GM20431 (cell line): ENCODE measurements at regions not wholly inside any gene's neighbourhood (a gene's known extent, or its start where the extent isn't known, plus 50 kb on each side); places are given as distances from the start of the nearest gene placed in this dataset.

Experiments
- in situ Hi-C: fragments of 300-500 bp; cut with MseI, MboI; formaldehyde crosslinking; loops from one replicate; pipeline ENCODE4 v1.15.0; 2020; ENCODE audit warnings: low sequenced_read_pairs; ENCODE audit not compliant: unreplicated experiment

DNA sequence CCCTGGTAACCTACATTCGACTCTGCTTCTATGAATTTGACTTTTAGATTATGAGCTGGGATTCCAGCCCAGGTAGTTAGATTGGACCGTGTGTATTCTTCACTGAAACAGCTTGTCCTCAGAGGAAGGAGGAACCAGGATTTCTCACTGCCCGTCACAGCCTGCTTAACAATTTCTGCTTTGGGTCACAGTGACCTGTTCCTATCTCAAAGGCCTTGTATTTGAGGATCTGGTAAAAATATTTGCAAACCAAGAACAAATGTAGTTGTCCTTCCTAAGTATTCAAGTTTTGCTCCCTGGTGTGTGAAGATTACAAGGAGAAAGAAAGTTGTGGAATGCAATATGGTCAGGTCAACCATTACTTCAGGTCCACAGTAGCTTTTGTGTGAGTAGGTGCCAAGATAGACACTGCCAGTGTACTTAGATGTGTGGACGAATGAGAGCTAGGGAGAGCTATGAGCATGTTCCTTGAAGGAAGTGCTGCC lies 55.1 kb downstream of the KIF4B start:
- in situ Hi-C loops, result no loop called here

DNA sequence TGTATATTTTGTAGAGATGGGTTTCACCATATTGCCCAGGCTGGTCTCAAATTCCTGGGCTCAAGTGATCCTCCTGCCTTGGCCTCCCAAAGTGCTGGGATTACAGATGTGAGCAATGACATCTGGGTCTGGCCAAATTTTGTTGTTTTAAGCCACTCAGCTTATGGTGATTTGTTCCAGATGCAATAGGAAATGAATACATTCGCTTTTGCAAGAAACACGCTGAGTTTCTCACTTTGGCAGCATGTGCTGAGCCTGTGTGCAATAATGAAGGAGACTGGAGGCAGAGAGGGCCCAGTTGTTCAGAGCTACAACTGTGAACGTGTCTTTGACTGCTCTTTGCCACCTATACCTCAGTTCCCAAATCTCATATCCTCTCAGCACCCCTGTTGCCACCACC lies 56.4 kb downstream of the KIF4B start:
- in situ Hi-C loops, result no loop called here

DNA sequence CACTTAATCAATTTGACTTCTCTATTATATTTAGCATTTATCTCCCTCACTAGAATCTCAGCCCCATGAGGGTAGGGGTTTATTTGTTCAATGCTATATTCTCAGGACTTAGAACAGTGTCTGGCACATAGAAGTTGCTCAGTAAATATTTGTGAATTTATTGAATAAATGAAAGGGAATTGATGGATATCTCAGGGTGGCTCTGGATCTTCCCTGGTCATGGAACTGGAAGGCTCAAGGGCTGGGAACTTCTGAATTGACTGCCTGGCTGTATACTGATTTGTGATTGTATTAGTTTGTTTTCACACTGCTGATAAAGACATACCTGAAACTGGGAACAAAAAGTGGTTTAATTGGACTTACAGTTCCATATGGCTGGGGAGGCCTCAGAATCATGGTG lies 57.2 kb downstream of the KIF4B start:
- in situ Hi-C loops, result no loop called here

DNA sequence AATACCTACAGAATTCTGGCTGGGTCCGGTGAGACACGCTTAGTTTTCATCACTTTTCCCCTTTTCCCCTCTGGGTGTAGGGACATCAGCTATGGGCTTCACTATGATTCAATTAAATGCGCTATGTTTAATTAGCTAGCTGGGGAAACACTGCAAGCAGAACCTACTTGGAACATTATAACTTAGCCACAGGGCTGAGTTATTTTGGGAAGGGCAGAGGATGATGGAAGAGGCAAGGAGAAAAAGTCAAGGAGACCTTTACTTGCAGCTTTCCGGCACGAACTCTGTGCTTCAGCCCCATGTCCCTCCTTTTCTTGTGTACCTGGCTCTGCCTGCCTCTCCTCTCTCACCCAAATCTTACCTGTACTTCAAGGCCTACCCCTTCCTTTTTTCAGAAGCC lies 62.8 kb downstream of the KIF4B start:
- in situ Hi-C loops, result no loop called here

DNA sequence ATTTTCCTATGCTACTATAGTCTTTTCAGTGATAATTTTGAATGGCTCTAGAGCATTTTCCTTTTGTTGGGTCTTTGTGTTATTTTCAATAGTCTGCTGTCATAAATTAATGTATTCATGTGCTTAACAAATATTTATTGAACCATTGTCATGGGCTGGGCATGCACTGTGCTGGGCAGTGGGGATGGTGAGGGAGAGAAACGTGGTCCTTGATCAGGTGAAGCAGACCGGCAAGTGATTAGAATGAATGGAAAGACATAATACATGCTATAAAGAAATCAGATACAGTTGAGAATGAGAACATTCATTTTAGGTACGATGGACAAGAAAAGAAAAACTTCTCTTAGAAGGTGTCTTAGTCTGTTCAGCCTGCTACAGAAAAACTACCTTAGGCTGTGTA lies 66.1 kb downstream of the KIF4B start:
- in situ Hi-C loops, result no loop called here

DNA sequence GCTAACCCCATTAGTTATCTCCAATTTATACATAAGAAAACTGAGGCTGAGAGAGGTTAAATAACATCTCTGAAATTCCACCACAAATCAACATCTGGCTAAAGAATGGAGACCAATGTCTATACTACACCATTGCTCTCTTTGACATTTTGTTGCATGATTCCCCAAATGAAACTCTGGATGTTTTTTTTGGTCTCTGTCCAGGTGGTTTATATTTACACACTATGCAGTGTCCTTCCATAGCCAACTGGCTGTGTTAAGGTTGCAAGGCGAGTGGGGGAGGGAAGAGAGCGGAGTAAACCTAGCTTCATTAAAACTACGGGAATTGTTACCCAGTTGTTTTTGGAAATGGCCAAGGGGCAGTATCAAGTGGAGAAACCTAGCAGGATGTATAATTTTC lies 67.2 kb downstream of the KIF4B start:
- in situ Hi-C loops, result no loop called here

DNA sequence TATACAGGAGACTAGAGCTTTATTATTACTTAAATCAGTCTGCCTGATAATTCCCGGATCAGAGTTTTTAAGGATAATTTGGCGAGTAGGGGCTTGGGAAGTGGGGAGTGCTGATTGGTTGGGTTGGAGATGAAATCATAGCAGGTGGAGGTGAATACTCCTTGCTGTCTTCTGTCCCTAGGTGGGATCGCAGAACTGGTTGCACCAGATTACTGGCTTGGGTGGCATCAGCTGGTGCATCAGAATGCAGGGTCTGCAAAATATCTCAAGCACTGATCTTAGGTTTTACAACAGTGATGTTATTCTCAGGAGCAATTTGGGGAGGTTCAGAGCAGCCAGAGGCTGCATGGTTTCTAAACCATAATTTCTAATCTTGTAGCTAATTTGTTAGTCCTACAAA lies 68.1 kb downstream of the KIF4B start:
- in situ Hi-C loops, result no loop called here

DNA sequence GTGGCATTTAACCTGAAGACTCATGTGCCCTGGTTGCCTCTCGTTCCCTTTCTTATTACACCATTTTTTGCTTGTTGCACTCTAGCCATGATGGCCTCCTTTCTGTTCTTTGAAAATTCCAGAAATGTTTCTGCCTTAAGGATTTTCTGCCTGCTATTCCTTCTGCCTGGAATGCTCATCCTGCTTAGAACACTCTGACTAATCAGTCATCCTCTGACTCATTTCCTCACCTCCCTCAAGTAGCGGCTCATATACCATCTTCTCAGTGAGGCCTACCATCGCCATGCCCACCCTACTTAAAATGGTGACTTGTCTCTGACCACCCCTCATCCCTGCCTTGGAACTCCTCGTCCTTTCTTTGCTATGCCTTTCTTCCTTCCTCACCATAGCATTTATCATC lies 68.8 kb downstream of the KIF4B start:
- in situ Hi-C loops, result no loop called here

DNA sequence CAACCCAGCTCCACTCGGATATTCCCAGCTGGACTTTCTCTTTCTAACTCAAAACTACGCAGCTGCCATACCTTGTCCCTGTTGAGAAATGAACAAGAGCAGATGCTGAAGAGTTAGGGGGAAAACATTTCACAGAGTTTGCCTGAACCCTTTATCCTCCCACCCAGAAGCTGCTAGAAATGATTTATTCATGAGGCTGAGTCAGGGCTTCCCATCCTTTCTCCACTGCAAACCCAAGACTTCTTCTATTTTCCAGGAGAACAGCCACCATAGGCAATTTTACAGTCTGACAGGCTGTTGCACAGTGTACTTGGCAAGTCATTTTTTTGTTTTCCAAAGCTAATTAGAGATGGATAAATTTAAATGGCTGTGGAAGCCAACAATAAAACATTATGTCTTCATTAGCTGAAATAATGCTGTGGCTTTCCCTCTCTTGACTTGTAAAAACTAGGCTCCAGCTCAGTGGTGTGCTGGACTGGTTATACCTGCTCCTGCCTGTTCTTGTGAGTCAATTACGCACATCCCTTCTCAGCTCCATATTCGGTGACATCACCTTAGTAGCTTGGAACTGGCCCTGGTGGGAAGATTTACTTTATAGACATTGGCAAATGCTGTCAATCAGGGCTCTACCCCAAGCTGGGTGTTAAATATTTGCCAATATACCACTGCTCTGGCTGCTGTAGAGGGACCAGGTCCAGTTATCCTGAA lies 71.9 kb downstream of the KIF4B start:
- in situ Hi-C loops, result no loop called here

DNA sequence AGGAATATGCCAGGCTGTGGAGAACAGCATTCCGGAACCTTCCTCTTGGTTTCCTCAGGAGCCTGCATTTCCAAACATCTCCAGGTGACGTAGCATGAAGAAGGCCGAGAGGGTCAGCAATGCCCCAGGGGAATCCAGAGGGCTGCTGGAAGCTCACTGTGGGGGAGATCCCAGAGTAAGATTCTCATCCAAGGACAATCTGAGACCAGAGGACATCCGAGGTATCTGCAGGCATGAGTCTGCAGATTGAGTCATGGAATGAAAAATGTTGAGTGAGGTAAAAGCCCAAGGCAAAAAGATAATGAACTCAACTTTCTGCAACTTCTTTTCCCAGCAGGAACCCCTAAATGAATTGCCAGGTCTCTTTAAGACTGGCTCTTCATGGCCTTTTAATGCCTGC lies 73.5 kb downstream of the KIF4B start:
- in situ Hi-C loops, result no loop called here

DNA sequence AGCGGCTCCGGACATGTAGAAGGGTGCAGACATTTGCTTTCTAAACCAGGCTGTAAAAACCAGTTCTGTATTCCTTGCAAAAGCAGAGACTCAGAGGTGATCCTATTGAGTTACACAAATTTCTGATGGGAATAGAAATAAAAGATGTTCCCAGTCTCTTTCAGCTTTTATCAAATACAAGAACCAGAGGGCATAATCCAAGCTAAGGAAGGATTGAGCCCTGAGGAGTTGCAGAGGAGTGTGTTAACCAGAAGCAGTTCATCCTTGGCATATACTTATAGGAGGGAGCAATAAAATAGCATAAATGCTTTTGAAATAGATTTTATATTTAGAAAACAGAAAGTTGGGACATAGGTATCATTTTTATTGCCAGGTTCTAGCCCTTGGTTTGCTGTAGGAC lies 75.3 kb downstream of the KIF4B start:
- in situ Hi-C loops, result no loop called here

DNA sequence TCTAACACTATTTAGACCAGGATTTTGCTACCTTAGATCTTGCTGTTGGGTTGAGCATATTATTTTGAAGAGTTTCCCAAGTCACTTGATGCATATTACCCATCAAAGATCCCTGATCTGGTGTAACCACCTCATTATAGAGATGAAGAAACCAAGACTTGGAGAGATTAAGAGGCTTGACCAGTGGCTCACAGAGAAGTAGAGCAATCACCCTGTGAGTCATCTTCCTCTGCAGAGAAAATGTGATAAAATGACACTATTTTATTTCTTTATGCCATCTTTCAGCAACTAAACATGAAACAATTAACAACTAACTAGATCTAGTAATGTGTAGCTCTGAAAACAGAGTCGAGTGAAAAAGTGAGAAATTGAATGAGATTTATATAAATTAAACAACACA lies 76.1 kb downstream of the KIF4B start:
- in situ Hi-C loops, result no loop called here

DNA sequence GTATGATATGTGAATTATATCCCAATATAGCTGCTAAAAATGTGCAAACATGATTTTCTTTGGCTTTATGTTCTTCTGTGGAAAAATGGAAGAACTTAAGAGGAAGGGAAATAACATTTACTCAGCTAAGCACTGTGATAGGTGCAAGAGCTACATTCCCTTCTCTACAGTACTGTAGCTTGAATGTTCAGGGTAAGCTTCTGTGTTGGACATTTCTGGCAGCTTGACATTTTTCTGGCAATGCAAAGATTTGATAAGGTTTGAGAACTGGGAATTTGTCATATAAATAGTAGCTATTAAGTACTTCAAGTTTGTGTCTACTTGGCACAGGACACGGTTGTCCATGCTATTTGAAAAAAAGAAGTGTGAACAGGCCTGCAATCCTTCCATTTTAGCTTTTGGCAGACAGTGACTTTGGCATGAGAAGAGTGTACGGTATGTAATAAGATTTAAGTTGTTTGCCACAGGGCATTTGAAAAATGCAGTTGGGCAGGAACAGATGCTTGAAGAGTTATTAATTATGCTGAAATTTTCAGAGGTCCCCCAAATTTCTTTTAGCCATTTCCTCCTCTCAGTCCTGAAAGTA lies 77.6 kb downstream of the KIF4B start:
- in situ Hi-C loops, result no loop called here

DNA sequence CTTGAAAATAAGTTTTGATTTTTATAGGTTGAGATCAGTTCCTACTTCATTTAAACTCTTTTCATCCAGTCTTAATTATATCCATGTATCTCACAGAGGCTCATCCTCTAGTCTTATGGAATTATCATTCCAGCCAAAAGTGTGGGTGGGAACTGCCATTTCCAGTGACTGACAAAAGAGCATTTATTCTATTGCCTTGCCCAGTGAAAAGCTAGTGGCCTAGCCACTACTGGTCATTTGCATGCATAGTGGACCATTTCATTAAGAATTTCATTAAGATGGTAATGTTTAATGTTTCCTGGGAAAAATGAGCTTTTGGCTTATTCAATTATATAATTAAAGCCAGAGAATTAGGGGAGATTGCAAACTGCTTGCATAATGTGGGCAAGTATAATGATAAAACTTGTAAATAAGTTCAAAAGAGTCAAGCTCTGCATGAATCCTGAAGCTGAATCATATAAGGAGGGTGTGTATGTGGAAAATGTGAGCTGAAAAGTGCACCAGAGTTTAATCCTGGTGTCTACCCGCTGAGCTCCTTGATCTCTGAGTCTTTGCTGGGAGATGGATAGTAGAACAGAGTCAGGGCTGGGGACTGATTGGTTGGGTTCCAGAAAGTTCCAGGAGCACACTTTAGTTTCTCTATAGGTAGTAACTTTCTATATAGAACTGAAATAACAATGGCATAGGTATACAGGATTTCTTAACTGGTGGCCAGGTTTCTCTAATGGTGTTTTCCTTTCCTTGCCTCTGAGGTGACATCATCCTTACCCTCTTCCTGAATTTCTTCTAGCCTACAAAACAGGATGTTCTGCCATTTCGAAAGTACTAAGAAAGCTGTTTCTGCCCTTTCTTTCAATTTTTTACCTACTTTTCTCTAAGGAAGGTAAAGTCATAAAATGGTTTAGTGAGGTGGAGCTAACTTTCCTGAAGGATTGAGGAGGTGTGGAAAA lies 78.5 kb downstream of the KIF4B start:
- in situ Hi-C loops, result no loop called here

DNA sequence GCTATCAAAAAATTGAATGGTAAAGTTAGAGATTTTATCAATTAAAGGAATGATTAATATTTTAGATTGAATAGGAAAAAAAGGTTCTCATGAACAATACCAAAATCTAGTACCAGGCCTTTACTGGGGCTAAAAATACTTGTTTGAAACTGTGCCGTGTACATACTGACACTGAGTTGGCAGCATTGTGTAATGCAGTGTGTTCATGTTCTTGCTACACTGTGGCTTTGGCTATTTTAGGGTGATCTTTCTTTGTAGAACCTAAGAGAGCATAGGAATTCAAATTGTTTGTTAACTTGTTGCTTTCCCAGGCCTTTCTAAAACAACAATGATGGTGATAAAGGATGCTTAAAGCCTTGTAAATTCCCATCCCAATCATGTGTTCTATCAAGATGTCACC lies 80.9 kb downstream of the KIF4B start:
- in situ Hi-C loops, result no loop called here

DNA sequence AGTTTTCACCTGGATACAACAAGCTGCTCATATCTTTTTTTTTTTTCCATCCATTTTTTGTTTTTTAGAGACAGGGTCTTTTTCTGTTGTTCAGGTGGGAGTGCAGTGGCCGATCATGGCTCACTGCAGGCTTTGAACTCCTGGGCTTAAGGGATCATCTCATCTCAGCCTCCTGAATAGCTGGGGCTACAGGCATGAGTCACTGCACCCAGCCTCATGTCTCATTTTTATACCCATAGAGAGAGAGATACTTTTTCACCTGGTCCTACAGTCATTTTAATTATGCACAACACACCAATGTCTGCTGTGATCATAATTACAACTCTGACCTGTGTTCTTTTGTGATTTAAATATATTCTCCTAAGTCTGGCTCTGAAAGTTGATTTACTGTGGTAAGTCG lies 84.4 kb downstream of the KIF4B start:
- in situ Hi-C loops, result no loop called here

DNA sequence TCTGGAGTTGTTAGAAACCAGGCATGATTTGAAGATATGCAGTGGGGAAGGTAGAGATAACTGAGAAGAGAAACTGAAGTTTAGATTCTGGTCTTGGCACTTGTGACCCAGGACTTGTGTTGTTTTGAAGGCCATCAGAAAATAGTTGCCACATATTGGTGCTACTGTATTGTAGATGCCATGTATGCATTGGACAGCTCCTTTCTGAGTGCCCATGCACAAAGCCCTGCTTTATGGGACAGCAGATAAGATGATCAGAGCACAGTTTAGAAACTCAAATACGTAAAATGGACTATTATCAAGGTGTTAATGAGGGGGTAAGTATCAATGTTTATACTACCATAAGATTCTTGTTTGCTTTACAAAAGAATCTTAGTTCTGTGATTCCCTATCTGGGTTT lies 84.9 kb downstream of the KIF4B start:
- in situ Hi-C loops, result no loop called here

DNA sequence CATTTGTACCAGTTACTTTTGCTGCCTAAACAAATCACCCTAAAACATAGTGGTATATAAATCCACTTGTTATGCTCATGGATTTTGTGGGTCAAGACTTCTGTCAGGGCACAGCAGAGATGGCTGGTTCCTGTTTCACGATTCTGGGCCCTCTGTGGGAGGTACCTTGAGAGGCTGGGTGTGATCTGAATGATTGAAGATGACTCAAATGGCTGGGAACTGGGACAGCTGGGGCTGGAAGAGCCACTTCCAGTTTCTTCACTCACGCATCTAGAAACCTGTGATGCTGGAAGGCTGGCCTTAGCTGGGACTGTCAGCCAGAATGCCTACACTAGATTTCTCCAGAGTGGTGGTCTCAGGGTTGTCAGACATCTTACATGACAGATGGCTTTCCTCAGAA lies 88.1 kb downstream of the KIF4B start:
- in situ Hi-C loops, result no loop called here

DNA sequence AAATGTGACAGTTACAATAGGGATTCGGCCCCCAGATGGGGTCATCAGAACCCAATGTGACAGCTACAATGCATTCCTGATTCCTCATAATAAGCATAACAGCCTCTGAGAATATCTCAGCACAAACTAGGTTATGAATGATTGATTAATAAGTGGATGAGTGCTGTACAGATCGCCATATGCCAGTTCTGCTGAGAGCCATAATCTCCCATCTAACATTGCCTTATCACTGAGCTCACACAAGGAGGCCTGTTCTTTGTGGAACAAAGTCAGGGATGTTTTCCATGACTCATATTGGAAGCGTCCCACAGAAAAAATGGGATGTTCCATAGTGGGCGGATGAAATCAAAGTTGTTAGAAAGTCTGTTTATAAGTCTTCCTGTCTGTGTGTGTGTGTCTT lies 89.6 kb downstream of the KIF4B start:
- in situ Hi-C loops, result no loop called here

DNA sequence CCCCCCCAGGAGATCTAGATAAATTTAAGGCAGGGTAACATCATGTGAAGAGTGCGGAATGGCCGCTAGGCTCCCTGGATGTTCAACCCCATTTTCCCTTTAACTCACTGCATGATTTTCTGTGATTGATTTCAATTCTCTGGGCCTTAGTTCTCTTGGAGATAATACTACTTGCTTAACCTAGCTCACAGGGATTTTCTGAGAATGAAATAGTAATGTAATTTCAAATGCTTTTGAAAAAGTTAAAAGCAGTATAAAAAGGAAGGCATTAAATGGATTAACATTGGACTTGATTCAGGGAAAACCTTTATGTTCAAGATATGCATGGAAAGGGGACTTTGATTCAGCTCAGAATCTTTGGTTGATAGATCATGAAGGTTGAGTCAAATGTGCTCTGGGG lies 90.9 kb downstream of the KIF4B start:
- in situ Hi-C loops, result no loop called here

DNA sequence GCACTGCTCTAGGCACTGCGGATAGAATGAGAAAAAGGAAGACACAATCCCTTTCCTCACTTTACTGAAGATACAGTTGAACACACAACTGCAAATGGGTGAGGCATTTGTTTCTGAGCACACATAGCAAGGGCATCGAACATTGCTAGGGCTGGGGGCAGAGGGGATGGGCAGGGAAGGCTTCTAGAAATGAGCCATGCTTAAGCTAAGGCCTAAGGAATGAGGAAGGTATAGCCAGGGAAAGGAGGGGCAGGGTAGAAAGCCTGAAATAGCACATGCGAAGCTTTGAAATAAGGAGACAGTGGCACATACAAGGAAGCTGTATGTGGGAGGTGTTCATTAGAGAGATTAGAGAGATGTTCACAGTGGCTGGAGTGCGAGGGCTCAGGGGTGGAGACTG lies 92.7 kb downstream of the KIF4B start:
- in situ Hi-C loops, result no loop called here
